ENCODE measurements at regions not wholly inside any gene's neighbourhood (a gene's known extent, or its start where the extent isn't known, plus 50 kb on each side); places are given as distances from the start of the nearest gene placed in this dataset.
"Not testable (repeated sequence)": the region's sequence is repeated elsewhere in the genome, so short reads cannot be mapped to it uniquely, and the experiment has no call there.

DNA sequence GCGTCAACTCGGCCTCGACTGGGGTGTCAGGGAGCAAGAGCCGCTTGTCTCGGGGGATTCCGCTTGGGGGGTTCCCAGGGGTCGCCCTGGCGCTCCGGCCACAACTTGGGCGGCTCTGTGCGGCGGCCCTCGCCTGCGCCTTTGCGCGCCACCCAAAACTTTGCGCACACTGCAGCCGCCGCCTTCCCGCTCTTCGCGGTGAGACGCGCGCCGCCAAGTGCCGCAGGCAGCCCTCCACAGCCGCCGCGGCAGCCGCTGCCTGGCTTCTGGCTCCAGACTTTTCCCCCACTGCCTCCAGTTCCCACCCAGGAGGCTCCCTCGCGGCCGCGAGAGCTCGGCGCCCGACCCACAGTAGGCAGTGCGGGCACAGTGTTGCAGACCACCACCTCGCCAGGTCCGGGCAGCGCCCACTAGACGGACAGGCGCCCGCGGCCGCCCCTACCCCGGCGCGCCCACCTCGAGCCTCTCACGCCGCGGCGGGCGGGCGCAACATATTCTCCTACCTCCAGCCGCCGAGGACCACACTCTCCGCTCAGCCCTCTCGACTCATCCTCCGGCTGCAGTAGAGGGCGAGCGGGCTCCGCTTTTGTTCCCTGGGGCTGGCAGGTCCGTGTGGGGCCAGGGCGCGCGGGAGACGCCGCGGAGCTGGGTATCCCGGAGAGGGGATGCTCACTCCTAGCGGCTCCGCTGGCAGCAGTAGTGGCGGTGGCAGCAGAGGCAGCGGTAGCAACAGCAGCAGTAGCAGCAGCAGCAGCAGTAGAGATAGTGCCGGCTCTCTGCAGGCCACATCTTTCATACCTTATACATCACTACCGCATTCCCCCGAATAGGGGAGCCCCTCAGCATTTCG lies 296.6 kb downstream of the OMA1 start:
- no peak for DNase-seq

DNA sequence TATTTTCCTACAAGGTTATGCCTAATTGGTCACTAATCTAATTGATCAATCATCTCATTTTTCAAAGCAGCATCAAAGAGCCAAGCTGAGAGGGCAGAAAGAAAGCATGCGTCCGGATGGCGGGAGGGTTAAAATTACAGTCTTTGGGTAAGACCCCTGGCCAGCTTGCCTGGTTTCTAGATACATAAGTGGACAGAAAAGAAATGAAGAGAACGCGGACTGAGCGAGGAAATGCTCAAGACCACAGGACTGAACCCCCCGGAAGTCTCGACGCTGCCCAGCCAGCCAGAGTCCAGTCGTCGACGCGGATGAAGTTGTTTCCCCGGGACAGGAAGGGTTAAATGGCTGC lies 297.2 kb downstream of the OMA1 start:
- no peak for DNase-seq

DNA sequence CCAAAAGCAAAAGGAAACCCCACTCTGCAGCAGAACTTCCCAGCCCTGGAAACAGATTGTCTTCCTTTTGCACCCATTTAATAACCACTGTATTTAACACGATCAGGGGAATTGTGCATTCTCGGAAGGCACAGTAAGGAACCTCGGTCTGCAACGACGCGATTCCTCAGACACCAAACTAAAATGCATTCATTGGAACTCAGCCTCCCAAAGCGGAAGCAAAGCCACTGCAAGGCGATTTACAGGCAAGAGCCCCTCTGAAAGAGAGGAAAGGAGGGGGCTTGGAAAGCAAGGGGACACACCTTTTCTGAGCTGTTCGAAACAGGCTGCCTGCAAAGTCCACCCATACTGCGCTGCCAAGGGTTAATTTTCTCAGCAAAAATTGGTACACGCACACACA lies 297.7 kb downstream of the OMA1 start:
- no peak for DNase-seq

DNA sequence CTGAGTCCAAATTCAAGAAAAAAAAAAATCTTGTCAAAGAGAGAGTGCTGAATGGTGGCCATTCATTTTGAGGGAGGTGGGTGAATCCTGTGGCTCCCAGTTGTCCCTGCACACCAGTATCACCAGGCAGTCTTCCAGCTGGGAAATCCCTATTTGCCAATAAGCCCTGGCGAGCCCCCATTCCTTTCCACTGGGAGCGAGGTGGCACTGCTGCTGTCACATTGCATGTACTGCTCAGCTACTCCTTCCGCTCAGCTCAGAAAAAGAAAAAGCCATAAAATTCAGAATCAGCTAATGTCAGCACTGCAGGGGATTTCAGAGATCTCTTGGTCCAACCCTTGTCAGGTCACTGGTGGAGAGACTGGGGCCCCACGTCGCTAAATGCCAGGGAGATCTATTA lies 298.5 kb downstream of the OMA1 start:
- DNase-seq, result no peak

DNA sequence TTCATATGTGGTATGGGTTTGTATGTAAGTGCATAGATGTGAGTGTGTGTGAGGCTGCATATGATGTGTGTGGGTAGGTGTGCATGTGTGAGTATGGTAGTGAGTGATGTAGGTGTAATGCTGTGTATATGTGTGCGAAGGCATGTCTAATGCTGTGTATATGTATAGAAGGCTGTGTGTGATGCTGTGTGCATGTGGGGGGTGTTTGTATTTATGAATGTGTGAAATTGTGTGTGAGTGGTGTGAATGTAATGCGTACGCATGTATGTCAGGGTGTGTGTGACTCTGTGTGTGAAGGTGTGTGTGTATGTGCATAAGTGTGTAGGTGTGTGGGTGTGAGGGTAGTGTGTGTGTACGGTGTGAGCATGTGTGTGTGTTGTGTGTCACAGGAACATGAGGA lies 300.0 kb downstream of the OMA1 start:
- no peak for DNase-seq

DNA sequence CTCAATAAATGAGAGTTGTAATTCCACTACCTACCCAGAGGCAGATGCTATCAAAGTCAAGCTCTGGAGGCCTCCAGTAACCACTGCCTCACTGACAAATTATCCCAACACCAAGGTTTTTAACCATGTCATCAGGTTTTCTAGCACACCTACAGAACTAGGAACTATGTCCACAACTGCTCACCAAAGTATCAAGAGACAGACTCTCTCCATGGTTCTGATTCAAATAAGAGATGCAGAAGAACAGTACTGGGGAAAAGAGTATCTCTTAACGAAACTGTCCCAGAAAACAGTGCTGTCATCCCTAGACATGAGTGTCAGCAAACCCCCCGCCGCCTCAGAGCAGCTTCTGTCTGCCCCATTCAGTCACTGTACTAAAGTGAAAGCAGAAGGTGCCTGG lies 301.7 kb downstream of the OMA1 start:
- no peak for DNase-seq

DNA sequence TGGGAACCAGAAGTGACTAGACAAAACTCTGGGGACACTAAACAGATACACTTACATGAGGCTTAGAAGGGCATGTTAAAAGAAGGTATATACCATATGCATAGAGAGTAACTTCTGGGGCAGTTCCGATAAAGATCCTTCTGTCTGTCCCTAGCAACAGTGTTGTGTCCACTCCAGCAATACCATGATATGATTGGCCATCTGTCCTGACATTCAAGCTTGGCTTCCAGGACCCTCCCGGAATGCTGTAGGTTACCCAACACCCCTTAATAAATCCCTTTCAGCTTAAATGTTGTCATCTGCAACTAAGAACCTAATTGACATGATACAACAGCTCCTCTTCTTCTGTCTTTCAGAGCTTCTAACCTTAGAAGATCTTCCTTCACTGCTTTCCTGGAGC lies 307.7 kb downstream of the OMA1 start:
- no peak for DNase-seq

DNA sequence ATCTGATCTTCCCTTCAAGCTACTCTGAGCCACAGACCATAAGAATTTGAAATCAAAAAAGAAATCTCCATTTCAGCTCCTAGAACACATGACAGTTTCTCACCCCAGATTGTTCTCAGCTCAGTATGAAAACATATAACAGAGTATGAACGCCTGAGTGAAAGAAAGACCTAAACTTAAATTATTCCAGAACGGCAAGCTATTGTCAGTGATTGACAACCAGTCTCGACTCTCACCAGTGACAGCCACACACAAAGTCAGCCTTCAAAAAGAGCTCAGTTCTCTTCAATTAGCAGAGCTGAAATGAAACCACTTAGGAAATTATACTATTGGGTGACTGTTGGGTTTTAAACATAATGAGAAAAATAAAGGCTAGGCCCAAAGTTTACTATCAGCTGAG lies 312.8 kb downstream of the OMA1 start:
- DNase-seq, result no peak

DNA sequence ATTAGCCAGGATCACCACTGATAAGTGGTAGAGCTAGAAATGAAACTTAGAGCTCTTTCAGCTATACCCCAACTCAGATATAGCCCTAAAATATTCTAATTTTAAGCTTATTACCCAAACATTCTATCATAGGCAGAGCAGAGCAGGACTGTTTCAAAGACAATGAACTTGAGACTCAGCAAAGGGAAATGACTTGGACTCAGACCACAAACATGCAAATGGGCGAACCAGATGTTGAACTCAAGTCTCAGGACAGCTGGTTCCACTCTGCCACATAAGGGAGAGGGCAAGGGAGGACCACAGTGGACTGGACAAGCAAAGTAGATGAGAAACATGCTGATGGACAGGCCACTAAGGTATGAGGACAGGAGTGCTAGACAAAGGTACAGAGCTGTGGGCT lies 315.3 kb downstream of the OMA1 start:
- no peak for DNase-seq

DNA sequence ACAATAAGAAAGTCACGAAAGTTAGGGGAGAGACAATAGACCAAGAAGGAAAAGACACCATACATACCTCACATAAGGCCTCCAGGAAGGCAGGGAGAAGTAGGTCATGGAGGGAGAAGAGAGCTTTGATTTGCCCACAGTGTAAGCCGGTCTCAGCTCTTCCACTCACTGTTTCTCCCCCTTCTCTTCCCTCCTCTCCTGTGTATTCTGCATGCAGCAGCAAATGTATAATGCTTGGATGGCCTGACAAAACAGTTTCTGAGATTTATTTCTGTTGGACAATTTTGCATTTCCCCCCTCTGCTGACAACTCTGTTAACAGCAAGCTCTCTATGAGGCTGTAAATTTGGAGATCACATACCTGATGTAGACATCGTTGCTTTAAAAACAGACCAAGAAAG lies 318.9 kb downstream of the OMA1 start:
- DNase-seq, result no peak

DNA sequence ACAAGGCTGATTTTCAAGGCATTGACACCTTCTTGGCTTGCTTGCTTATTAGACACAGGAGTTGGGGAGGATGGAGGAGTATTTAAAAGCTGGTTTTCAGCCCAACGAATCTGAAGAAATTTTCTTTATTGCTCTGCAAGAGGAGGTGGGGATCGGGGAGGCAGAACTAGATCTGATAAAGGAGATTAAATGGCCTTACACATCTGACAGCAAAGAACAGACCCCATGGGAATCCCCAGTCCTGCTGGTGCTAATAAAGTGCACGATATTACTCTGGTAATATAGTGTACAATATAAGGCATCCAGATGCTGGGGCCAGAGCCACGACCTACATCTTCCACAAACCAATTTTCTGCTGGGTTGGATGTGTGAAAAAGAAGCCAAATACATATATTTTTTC lies 323.0 kb downstream of the OMA1 start:
- DNase-seq, result no peak

DNA sequence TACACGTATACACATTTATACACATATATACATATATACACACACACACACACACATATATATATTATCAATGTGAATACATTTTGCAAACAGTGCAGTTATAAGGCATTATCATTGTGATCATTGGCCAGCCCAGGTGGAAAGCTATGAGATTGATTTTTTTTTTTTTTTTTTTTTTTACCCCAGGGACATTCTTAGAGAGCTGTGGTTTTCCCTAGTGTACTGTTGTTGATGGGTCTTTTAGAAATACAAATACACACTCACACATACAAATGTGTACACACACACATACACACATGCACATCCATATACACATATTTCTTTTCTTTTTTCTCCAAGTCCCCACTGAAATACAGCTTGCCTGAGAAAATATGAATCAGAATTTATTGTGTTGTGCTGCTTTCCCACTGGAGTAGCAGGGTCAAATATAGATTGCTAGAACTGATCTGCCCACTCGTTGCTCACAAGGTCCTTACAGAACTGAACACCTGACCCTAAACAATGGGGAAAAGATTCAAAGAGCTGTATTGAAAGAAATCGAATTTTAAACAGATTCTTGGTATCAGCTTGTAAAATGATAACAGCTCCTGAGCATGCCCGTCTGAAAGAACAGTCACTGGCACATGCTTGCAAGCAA lies 325.6 kb downstream of the OMA1 start:
- DNase-seq, result no peak

DNA sequence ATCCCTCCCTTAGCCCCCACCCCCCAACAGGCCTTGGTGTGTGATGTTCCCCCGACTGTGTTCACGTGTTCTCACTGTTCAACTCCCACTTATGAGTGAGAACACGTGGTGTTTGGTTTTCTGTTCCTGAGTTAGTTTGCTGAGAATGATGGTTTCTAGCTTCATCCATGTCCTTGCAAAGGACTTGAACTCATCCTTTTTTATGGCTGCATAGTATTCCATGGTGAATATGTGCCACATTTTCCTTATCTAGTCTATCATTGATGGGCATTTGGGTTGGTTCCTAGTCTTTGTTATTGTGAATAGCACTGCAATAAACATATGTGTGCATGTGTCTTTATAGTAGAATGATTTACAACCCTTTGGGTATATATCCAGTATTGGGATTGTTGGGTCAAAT lies 330.4 kb downstream of the OMA1 start:
- DNase-seq, result not testable (repeated sequence)

DNA sequence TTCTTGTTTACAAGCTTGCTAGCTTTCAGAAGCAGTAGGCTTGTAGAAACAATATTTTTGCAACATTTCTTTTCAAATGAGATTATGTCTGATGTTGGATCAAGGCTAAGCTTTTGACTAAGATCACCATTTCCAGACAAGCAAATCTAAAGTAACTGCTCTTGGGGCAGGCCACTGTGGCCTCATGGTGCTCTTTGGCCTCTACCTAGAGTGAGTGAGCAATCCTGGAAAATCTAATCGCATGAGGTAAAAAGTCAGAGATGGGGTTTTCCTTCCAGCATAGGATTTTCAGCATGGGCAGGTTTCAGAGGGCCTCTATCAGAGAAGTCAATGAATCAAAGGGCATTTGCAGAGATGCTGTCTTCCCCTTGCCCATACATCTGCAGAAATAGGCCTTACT lies 331.9 kb downstream of the OMA1 start:
- DNase-seq, result no peak

DNA sequence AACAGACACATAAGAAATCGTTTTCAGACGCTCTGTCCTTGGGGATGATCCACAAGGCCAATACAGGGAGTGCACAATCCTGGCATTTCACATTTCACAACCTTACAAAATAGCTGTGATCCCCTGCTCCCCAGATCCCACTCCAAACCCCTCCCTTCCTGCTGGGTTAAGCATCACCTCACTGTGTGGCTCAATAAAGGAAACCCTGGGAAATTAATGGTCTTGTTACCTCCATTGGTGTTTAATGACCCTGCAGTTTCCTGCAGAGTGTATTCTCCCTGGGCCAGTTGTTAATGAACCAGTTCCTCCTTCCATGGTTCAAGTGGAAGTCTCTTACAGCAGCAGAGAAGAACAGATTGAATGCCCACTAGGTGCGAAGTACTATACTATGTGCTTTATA lies 334.7 kb downstream of the OMA1 start:
- no peak for DNase-seq

DNA sequence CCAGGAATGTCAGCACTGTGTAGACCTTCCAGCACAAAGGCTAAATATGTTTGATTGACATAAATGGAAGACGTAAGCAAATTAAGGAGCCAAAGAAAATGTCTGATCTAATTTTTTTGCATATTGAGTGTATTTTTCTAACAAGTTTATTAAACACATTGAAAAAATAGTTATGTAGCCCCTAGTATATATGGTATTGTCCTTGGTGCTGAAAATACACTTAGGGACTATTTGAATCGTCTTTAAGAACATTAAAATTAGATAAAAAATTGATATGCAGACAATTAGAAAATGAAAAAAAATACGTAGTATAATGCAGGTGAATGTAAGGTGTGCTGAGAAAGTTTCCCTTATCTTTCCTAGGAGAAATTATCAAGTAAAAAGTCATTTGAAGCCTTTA lies 337.0 kb downstream of the OMA1 start:
- no peak for DNase-seq

DNA sequence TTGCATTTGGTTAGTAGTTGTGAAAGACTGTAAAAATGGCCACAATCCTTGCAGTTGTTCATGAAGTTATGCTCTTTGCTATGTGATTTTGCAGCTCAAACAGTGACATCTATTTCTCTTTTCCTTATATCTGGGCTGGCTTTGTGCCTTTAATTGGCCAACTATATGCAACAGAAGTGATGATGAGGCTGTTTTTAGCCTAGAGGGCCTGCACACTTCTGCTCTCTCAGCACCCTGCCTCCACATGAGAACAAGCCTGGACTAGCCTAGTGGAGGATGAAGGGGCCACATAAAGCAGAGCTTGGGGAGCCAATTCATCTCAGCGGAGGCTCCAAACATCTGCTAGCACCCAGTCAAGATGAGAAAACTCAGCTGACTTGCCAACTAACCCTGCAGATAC lies 339.8 kb downstream of the OMA1 start:
- no peak for DNase-seq

DNA sequence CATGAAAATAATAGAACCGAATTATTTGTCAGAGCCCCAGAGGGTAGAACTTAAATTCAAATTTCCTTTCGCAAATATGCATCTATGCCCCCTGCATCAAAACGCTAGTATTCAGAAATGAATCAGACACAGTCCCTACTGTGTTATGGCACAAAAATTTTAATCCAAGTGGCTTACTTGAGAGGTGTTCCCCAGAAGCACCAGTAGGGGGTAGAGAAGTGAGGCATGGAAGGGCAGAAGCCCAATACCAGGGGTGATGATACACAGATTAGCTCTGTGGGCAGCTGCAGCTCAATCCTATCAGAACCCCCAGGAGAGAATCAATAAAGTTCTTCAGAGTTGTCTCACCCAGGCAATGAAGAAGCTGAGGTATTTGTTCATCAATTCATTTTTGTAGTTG lies 342.2 kb downstream of the OMA1 start:
- no peak for DNase-seq

DNA sequence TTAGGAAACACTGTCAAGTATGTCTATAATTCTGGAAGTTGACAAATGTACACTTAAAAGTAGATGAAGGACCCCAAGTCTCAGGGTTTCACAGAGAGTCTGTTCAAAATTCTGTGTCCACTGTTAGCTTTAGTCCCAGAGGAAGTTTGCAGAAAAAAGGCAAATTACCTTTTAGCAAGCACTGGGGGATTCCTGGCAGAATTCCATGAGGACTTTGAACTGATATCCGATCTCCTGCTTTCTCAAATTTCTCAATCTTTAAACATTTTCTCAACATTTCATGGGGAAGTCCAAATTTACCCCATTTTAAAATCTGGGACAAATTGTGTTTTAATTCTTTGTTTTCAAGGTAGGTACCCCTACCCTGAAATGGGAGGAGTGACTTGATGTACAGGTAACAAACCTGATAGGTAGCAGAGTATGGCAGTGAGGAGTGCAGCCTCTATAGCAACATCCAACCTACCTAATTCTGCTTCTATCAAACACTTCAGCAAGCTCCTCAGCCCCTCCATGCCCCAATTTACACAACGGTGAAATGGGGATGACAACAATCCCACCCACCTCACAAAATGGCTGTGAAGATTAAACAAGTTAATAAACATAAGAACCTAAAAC lies 344.9 kb downstream of the OMA1 start:
- no peak for DNase-seq

DNA sequence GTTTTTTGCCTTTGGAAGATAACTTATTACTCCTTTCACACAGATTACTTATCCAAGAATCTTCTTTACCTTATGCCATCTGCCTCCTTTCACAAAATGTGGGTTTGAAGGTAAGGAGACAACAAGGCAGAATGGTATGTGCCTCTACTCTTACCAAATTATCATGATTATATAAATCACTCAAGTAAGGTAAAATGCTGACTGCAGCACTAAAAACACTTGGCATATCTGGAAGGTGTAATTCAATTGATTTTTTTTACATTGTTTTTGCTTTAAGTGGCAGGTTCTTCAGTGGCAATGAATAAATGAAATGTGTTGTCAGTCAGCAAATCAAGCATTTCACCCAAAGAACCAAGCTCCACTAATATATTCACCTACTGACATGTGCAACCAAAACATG lies 346.1 kb downstream of the OMA1 start:
- no peak for DNase-seq

DNA sequence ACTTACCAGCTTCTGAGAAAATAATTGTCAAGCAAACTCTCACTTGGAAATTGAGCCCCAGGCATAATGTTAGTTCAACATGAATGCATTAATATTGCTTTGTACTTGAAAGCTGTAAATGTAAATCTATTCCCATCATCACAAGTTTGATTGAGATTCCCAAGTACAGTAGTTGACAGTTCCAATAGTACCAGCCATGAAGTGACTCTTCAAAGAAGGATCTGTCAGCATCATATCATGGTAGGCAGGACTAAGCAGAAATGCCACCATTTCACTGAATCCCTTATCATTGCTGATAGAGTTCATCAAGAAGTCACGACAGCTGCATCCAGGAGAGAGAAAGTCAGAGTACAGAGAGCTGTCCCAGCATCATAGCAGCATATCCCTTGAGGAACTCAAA lies 348.7 kb downstream of the OMA1 start:
- DNase-seq, result no peak

DNA sequence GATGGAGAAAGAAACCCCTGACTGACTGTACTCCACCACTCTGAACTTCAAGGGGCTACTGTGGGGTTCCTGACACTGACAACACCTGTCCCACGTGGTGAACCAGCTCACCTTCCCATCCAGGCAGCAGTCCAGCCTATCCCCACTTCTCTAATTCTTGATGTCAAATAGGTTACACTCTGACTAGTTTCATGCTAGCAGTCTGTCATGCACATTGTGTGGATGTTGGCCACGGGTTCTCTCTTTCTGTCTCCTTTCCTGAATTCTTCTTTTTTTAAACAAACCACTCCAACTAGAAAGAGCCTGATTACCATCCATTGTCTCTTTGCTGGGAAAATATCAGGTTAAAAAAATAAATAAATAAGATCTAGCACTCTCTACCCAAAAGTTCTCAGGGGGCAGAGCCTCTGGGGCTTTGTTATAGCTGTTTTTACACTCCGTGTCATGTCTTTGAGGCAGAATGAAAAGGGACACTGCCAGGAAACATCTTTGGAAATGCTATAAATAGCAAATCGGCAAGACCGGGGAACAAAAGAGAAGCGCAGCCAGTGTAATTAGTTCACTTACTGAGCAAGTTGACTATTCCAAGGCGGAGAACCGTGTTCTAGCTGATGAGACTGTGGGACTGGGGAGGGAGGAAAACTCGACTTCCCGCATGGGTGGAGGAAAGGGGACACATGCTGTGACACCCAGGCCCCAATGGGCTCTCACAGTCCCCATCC lies 356.1 kb downstream of the OMA1 start:
- no peak for DNase-seq

DNA sequence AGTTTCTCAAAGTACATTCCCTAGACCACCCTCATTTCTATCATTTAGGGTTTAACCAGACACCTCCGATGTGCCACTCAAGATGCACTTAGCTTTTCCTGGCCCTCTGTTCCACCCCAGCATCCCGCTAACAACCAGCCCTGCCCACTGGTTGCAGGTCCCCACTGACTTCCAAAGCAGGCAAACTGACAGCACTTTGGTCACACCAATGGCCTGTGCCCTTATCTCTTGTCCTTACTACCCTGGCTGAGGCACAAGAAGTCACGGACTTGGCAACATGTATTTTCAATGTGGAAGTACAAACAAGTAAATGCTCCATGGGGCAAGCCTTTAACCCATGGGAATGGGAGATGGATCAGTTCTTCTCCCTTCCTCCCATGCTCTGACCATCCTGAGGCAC lies 357.1 kb downstream of the OMA1 start:
- DNase-seq, result no peak

DNA sequence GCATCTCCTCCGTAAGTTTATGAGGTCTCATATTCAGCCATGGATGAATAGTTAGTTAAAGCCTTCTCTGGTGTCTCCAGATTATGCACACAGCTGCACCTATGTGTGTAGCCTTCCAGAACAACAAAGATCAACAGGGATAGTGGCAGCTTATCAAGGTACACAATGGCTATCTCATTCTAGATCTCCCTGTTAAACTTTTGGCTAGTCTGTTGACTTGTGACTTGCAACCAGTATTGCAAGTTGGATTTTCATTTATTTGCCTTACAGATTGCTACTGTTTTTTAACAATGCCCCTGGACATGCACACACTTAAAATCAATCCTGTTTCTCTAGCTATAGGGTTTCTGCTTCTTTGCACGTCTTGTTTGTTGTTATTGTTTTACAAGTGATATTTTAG lies 363.2 kb downstream of the OMA1 start:
- no peak for DNase-seq
